ENCODE measurements at regions not wholly inside any gene's neighbourhood (a gene's known extent, or its start where the extent isn't known, plus 50 kb on each side); places are given as distances from the start of the nearest gene placed in this dataset.

GRCh38 chr5:100252944-100253343 lies 282.2 kb upstream of the FAM174A start:
- TF ChIP-seq POLR2A (IDR thresholded peaks at IDR 0.05; ENCODE audit: low read length): no peak
- TF ChIP-seq GATA1 (IDR thresholded peaks at IDR 0.05; ENCODE audit: low read depth, low read length): no peak

All from erythroblast (primary cell).